Naive thymus-derived CD8-positive, alpha-beta T cell (primary cell): ENCODE measurements at regions not wholly inside any gene's neighbourhood (a gene's known extent, or its start where the extent isn't known, plus 50 kb on each side); places are given as distances from the start of the nearest gene placed in this dataset.

ENCODE experiments used
- ATAC-seq, 2 donors: fragments of 150-1000 bp; cut with Tn5 transposase in 1 of 2; sonication (Bioruptor Pico), chemical (Tn5 transposase) in 1 of 2; 1 replicate in 1 of 2; 2 replicates in 1 of 2; pipeline ENCODE4 v1.10.0; 2021; ENCODE audit warnings: mild to moderate bottlenecking in 2 of 2, moderate library complexity in 2 of 2
- POLR2A ChIA-PET: fragments of 350-600 bp; sonication (Branson Sonifier 250); formaldehyde crosslinking; loops from one replicate; lab custom pipeline; 2021; ENCODE audit warnings: antibody characterized with exemption; lab: Charles Lee
- DNase-seq, 10 donors: peaks; one replicate each; pipeline versions ENCODE4 v3.0.0 to v3.0.0-alpha.2; 2020 to 2022
- H3K27ac Mint-ChIP-seq, 10 donors: one replicate each; pipeline ENCODE4 v1.8.0; 2020 to 2022; ENCODE audit warnings: mild to moderate bottlenecking in 10 of 10, mixed read lengths in 10 of 10, moderate library complexity in 4 of 10, inconsistent platforms in 1 of 10
- H3K27me3 Mint-ChIP-seq, 5 donors: one replicate each; pipeline ENCODE4 v1.8.0; 2021 to 2022; ENCODE audit warnings: mixed read lengths in 5 of 5
- H3K36me3 Mint-ChIP-seq, 3 donors: one replicate each; pipeline ENCODE4 v1.8.0; 2020 to 2022; ENCODE audit warnings: mixed read lengths in 3 of 3, mild to moderate bottlenecking in 2 of 3, inconsistent platforms in 1 of 3
- H3K4me1 Mint-ChIP-seq, 4 donors: one replicate each; pipeline ENCODE4 v1.8.0; 2021 to 2022; ENCODE audit warnings: mixed read lengths in 4 of 4
- H3K4me3 Mint-ChIP-seq, 10 donors: one replicate each; pipeline ENCODE4 v1.8.0; 2020 to 2022; ENCODE audit warnings: mild to moderate bottlenecking in 10 of 10, mixed read lengths in 10 of 10, moderate library complexity in 6 of 10, inconsistent platforms in 1 of 10
- H3K9me3 Mint-ChIP-seq, 9 donors: one replicate each; pipeline ENCODE4 v1.8.0; 2020 to 2022; ENCODE audit warnings: mixed read lengths in 9 of 9, mild to moderate bottlenecking in 3 of 9, inconsistent platforms in 1 of 9, moderate library complexity in 1 of 9

DNA sequence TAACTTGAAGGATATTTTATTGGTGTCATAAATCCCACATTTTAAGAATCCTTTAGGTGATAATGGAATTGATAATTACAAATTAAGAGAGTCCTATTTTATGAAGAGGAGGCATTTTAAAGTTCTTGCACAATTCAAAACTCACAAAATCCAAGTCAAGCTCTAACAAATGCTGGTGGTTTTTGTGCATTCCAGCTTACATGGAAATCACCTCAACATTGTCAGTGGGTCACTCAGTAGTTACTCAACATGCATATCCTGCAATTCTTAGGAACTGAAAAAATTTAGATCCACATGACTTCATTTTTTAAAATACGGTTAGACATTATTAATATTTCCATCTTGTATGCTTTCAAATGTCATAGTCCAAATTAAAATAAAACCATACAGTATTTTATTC is 487.2 kb downstream of the CNTN3 start:
- no peak overlapping the region for H3K4me3 Mint-ChIP-seq
- DNase-seq (no peak), ATAC-seq (no peak)
- H3K27ac Mint-ChIP-seq = no peak overlapping the region
- no peaks in the 10 kb centered on the region for H3K36me3 Mint-ChIP-seq
- H3K9me3 Mint-ChIP-seq = peaks cover 0 to 30% (median 13%) of the 10 kb centered on the region in 9 donors
- POLR2A ChIA-PET = no interaction called here
- no peaks in the 10 kb centered on the region for H3K27me3 Mint-ChIP-seq
- no peaks in the 10 kb centered on the region for H3K4me1 Mint-ChIP-seq

DNA sequence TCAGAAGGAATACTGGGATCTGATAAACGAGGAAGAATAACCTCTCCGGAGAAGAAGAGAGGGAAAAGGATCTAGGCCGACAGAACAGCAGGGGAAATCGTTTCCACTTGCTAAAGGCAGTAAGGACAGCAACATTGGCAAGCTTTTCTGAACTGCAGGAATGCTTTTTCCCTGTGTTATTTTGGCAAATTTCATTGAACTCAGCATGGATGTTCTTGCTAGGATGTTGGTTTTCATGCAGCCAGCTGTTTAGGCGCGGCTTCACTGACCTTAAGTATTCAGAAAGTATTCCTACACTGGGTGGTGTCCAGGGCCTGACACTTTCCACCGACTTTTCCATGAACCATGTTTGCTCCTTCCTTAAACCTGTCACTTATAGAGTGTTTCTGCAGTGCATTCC is 489.7 kb downstream of the CNTN3 start:
- Mint-ChIP-seq H3K4me3 (no peak overlapping the region), H3K27ac (no peak overlapping the region), H3K36me3 (peaks cover 0 to 6% (median 3%) of the 10 kb centered on the region in 3 donors), H3K27me3 (no peaks in the 10 kb centered on the region), H3K9me3 (peaks cover 9 to 32% (median 16%) of the 10 kb centered on the region in 9 donors), H3K4me1 (no peaks in the 10 kb centered on the region)
- DNase-seq (no peak), ATAC-seq (no peak)
- POLR2A ChIA-PET = no interaction called here

DNA sequence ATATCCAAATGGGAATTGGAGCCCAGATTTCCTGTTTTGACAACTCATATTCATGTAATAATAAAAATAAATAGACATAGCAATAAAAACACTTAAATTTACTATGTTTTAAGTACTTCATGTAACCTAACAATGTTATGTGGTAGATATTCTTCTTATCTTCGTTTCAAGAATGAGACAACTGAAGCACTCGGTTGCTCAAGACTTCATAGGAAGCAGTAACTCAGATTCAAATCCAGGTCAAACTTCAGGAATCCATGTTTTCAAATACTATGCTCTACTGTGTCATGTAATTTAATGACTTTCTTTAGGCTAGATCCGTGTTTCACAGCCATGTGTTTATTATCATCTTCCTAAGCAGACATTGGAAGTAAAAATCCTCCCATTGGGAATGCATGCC is 492.2 kb downstream of the CNTN3 start:
- no peak for DNase-seq
- POLR2A ChIA-PET = no interaction called here
- Mint-ChIP-seq H3K27me3 (no peaks in the 10 kb centered on the region), H3K36me3 (peaks cover 0 to 6% (median 3%) of the 10 kb centered on the region in 3 donors), H3K9me3 (peaks cover 6 to 26% (median 13%) of the 10 kb centered on the region in 9 donors), H3K4me1 (no peaks in the 10 kb centered on the region), H3K27ac (no peak overlapping the region), H3K4me3 (no peak overlapping the region)
- ATAC-seq = no peak

DNA sequence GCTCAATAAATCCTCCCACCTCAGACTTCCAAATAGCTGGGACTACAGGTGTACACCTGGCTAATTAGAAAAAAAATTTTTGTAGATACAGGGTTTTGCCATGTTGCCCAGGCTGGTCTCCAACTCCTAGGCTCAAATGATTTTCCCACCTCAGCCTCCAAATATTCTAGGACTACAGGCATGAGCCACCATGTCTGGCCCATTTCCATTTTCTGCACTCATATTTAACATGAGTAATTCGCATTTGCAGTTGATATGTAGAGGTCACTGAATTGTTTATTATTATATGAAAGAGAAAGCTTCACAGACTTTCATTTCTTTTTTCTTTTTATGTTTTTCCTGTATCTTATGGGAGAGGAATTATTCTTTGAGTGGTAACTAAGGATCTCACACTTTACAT is 492.7 kb downstream of the CNTN3 start:
- peaks cover 6 to 30% (median 15%) of the 10 kb centered on the region in 9 donors for H3K9me3 Mint-ChIP-seq
- H3K36me3 Mint-ChIP-seq = peaks cover 0 to 6% (median 3%) of the 10 kb centered on the region in 3 donors
- ATAC-seq (no peak), DNase-seq (no peak)
- no peak overlapping the region for H3K4me3 Mint-ChIP-seq
- no peaks in the 10 kb centered on the region for H3K27me3 Mint-ChIP-seq
- H3K27ac Mint-ChIP-seq = no peak overlapping the region
- POLR2A ChIA-PET = no interaction called here
- H3K4me1 Mint-ChIP-seq = no peaks in the 10 kb centered on the region

DNA sequence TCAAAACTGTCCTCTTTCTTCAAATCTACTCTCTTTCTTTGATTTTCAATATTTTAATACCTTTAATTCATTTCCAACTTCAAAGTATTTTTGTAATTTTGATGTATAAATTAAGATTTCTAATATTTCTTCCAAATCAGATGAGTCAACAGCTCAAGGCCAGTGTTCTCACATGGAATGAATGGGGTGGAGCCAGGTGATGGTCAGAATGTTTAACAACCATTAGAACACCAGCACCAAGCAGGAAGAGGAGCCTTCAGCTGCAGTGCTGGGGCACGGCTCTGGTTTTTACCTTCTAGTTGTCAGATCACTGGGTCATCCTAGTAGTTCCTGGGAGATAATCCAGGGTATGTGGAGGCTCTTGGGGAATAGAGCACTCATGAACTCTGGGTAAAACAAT is 494.5 kb upstream of the PDZRN3 start:
- Mint-ChIP-seq H3K27ac (no peak overlapping the region), H3K9me3 (peaks cover 4 to 33% (median 20%) of the 10 kb centered on the region in 9 donors), H3K4me1 (no peaks in the 10 kb centered on the region), H3K27me3 (no peaks in the 10 kb centered on the region), H3K4me3 (no peak overlapping the region), H3K36me3 (peaks cover 0 to 6% (median 3%) of the 10 kb centered on the region in 3 donors)
- ATAC-seq = no peak
- POLR2A ChIA-PET = no interaction called here
- no peak for DNase-seq

DNA sequence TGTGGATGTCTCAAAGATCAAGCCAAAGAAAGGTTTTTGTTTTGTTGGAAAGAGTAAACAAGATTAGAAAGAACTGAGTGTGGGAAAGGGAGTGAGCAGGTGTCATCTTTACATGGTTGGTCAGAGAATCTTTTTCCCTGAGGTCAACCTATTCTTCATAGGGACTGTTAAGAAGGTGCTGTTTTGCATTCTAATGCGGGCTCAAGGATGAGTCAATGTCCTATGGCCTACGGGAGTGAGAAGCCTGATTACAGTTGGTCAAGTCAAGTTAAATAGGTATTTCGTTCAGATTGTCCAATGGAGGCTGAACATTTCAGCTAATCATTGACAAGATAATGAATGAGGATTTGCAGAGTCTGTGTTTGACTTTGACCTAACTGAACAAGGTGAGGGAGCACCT is 491.2 kb upstream of the PDZRN3 start:
- H3K4me3 Mint-ChIP-seq = no peak overlapping the region
- ATAC-seq = no peak
- POLR2A ChIA-PET = no interaction called here

DNA sequence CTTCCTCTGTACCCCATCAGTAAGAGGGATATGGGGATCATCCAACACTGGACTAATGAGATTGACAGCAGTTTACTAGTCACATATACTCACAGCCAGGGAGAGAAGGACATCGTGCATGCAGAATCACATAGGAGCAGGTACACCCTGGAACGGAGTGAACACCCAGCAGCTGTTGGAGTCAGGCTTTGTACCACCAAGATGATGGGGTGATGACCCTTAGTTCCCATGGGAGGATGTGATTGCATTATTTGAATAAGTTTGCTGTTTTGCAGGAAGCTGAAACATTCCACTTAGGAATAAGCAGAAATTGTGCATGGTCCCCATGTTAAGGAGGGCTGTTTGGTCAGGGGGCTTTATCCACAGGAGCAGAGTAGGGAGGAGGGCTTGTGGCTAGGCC is 482.7 kb upstream of the PDZRN3 start:
- Mint-ChIP-seq H3K9me3 (peaks cover 0 to 9% (median 4%) of the 10 kb centered on the region in 9 donors), H3K36me3 (no peaks in the 10 kb centered on the region), H3K27me3 (no peaks in the 10 kb centered on the region), H3K4me1 (no peaks in the 10 kb centered on the region), H3K27ac (no peak overlapping the region), H3K4me3 (no peak overlapping the region)
- DNase-seq (no peak), ATAC-seq (no peak)
- POLR2A ChIA-PET = no interaction called here

More for the DNA sequence above, 491.2 kb upstream of the PDZRN3 start:
- Mint-ChIP-seq H3K36me3 (peaks cover 0 to 5% (median 0%) of the 10 kb centered on the region in 3 donors), H3K27ac (no peak overlapping the region), H3K4me1 (no peaks in the 10 kb centered on the region), H3K27me3 (no peaks in the 10 kb centered on the region), H3K9me3 (peaks cover 0 to 29% (median 15%) of the 10 kb centered on the region in 9 donors)
- DNase-seq = no peak

DNA sequence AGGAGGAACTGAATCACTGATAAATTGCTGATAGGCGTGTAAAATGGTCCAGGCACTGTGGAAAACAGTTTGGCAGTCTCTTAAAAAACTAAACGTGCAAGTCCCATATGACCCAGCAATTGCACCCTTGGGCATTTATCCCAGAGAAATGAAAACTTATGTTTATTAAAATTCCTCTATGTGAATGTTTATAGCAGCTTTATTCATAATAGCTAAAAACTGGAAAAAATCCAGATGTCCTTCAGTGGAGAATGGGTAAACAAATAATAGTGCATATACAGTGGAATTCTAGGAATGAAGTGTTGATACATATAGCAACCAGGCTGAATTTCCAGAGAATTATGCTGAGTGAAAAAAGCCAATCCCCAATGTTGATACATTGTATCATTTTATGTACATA is 482.2 kb upstream of the PDZRN3 start:
- no peaks in the 10 kb centered on the region for H3K27me3 Mint-ChIP-seq
- POLR2A ChIA-PET = no interaction called here
- H3K4me1 Mint-ChIP-seq = no peaks in the 10 kb centered on the region
- H3K36me3 Mint-ChIP-seq = no peaks in the 10 kb centered on the region
- ATAC-seq (no peak), DNase-seq (no peak)
- H3K27ac Mint-ChIP-seq = no peak overlapping the region
- H3K9me3 Mint-ChIP-seq = peaks cover 0 to 11% (median 3%) of the 10 kb centered on the region in 9 donors
- H3K4me3 Mint-ChIP-seq = no peak overlapping the region

DNA sequence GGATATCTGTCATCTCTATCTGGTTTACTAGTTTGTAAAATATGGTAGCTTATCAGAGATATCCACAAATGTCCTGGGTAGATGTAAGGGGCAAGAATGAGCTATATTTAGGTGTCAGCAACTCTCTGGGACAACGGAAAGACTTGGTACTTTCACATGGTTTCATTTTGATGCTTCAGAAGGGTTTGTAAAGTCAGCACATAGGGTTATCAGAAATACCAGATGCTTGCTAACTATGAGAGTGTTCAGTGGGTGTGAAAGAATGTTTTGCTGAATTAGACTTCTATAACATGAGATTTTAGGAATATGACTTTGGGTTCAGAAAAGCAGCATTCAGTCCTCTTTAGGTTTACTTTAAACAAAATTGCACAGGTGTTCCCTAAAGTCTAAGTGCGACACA is 466.5 kb upstream of the PDZRN3 start:
- POLR2A ChIA-PET = no interaction called here
- no peak for DNase-seq
- H3K4me3 Mint-ChIP-seq = no peak overlapping the region
- H3K27ac Mint-ChIP-seq = no peak overlapping the region
- peaks cover 0 to 4% (median 0%) of the 10 kb centered on the region in 3 donors for H3K36me3 Mint-ChIP-seq
- H3K9me3 Mint-ChIP-seq = peaks cover 0 to 29% (median 8%) of the 10 kb centered on the region in 9 donors
- no peaks in the 10 kb centered on the region for H3K4me1 Mint-ChIP-seq
- no peak for ATAC-seq
- H3K27me3 Mint-ChIP-seq = peaks cover 0 to 4% (median 0%) of the 10 kb centered on the region in 5 donors

DNA sequence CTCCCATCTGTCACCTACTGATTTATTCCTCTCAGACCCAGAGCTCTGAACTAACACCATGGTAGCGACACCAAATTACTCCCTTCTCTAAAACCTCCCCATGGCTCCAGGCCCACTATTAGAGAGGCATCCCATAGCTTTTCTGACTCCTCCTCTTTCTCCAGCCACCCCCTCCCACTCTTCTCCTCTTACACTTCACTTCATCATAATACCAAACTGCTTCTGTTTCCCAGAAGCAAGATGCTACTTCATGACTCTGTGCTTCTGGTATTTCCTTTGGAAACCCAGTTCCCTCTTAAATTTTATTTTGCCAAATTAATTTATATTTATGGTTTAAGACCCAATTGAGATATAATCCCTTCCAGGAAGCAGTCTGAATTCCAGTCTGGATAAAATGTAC is 465.1 kb upstream of the PDZRN3 start:
- Mint-ChIP-seq H3K4me3 (no peak overlapping the region), H3K27me3 (peaks cover 0 to 4% (median 0%) of the 10 kb centered on the region in 5 donors), H3K27ac (no peak overlapping the region)

DNA sequence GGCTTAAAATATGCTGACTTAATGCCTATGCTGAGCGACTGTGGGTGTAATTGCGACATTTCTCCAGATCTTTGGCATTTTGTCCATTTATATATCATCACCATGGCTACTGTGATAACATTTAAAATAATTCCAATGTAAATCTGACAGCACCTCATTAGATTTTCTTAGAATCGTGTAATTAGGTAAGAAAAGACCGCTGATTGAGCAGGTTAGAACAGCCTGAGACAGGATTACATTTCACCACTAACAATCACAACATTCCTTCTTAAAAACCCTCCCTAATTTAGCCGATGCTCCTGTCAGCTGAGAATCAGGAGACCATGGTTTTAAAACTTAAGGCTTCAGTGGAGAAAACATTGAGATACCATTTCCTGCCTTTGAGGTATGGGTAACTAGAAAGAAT is 455.3 kb upstream of the PDZRN3 start:
- H3K4me1 Mint-ChIP-seq = no peaks in the 10 kb centered on the region
- H3K36me3 Mint-ChIP-seq = no peaks in the 10 kb centered on the region
- H3K4me3 Mint-ChIP-seq = no peak overlapping the region
- peaks cover 0 to 11% (median 5%) of the 10 kb centered on the region in 9 donors for H3K9me3 Mint-ChIP-seq
- no peak overlapping the region for H3K27ac Mint-ChIP-seq
- DNase-seq (no peak), ATAC-seq (no peak)
- POLR2A ChIA-PET = no interaction called here
- H3K27me3 Mint-ChIP-seq = no peaks in the 10 kb centered on the region

More for the DNA sequence above, 465.1 kb upstream of the PDZRN3 start:
- H3K36me3 Mint-ChIP-seq = peaks cover 0 to 4% (median 0%) of the 10 kb centered on the region in 3 donors
- ATAC-seq = no peak
- DNase-seq = no peak
- H3K9me3 Mint-ChIP-seq = peaks cover 0 to 29% (median 8%) of the 10 kb centered on the region in 9 donors
- POLR2A ChIA-PET = no interaction called here
- H3K4me1 Mint-ChIP-seq = no peaks in the 10 kb centered on the region

DNA sequence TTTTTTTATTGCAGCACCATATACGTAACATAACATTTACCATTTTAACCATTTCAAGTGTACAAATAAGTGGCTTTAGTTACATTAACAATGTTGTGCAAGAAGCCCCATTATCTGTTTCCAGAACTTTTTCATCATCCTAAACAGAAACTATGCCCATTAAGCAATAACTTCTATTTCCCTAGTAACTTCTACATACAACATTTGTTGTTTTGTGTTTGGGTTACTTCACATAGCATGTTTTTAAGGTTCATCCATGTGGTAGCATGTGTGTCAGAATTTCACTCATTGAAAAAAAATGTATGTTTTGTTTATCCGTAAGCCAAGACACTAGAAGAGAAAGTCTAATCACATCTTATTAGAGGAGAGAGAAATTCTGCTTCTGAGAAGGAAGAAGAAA is 450.5 kb upstream of the PDZRN3 start:
- no peaks in the 10 kb centered on the region for H3K27me3 Mint-ChIP-seq

DNA sequence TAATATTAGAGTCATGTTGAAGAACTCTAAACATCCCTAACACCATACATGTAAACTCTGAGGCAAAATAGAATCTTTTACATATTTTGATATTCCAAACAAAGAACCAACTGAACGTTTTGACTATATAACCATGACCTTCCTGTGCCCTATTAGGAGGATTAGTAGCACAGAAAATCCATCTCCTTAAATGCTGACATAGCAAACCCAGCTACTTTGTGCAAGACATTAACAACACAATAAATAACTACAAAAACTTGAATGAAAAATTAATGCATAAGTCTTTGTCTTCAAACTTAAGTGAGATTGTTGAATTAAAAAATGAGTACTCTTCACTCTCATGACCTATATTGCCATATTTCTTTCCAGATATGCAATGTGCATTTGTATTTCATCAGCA is 450.0 kb upstream of the PDZRN3 start:
- Mint-ChIP-seq H3K9me3 (peaks cover 0 to 33% (median 3%) of the 10 kb centered on the region in 9 donors), H3K27me3 (no peaks in the 10 kb centered on the region), H3K27ac (no peak overlapping the region), H3K36me3 (no peaks in the 10 kb centered on the region), H3K4me3 (no peak overlapping the region), H3K4me1 (no peaks in the 10 kb centered on the region)
- POLR2A ChIA-PET = no interaction called here
- ATAC-seq (no peak), DNase-seq (no peak)

More for the DNA sequence above, 450.5 kb upstream of the PDZRN3 start:
- ATAC-seq = no peak
- Mint-ChIP-seq H3K36me3 (no peaks in the 10 kb centered on the region), H3K4me3 (no peak overlapping the region), H3K4me1 (no peaks in the 10 kb centered on the region), H3K27ac (no peak overlapping the region), H3K9me3 (peaks cover 0 to 28% (median 3%) of the 10 kb centered on the region in 9 donors)
- no peak for DNase-seq
- POLR2A ChIA-PET = no interaction called here

DNA sequence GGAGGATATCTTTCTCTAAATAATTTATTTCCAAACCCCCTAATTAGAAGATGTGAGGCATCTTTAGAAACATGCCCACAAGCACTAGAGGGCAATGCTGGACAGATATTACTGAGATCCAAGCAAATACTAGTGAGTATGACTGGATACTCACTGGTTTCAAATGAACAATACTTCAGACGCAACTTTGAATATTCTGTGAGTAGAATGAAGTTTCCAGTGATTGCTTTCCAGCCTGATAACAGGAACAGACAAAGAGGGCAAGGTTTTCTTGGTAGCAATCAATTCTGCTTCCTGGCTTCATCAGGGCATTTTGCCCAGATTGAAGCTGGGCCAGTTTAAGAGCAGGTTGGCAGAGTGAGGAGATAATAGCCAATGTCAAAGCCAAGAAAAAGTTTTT is 442.6 kb upstream of the PDZRN3 start:
- Mint-ChIP-seq H3K4me1 (no peaks in the 10 kb centered on the region), H3K9me3 (peaks cover 0 to 39% (median 4%) of the 10 kb centered on the region in 9 donors), H3K27me3 (no peaks in the 10 kb centered on the region), H3K4me3 (no peak overlapping the region), H3K36me3 (no peaks in the 10 kb centered on the region), H3K27ac (no peak overlapping the region)
- ATAC-seq = no peak
- POLR2A ChIA-PET = no interaction called here
- no peak for DNase-seq
